Colonic mucosa (tissue), 4 donors: ENCODE measurements at regions not wholly inside any gene's neighbourhood (a gene's known extent, or its start where the extent isn't known, plus 50 kb on each side); places are given as distances from the start of the nearest gene placed in this dataset.

Source experiments
- DNase-seq: peaks from one replicate; pipeline ENCODE4 v3.0.0-alpha.2; 2020
- H3K27ac ChIP-seq: fragments of 200-600 bp; one replicate; pipeline ENCODE4 v1.8.0; 2021
- H3K27me3 ChIP-seq: fragments of 200-600 bp; one replicate; pipeline ENCODE4 v1.8.0; 2021
- H3K36me3 ChIP-seq: fragments of 200-600 bp; one replicate; pipeline ENCODE4 v1.8.0; 2021
- H3K4me1 ChIP-seq: fragments of 200-600 bp; one replicate; pipeline ENCODE4 v1.8.0; 2021; ENCODE audit warnings: mild to moderate bottlenecking
- H3K4me3 ChIP-seq: fragments of 200-600 bp; one replicate; pipeline ENCODE4 v1.8.0; 2021
- H3K9ac ChIP-seq, 2 donors: one replicate each; pipeline ENCODE4 v1.7.0; 2013; ENCODE audit warnings: control low read depth in 2 of 2, low read depth in 2 of 2, low read length in 2 of 2
- H3K9me3 ChIP-seq: fragments of 200-600 bp; one replicate; pipeline ENCODE4 v1.8.0; 2021
- CTCF ChIP-seq: fragments of 200-600 bp; IDR thresholded peaks from one replicate; pipeline ENCODE4 v1.8.0; 2022; ENCODE audit warnings: antibody characterized with exemption, mild to moderate bottlenecking
- intact Hi-C: fragments of 100-400 bp; cut with DNase I; formaldehyde crosslinking; loops from one replicate; pipeline ENCODE4 v1.14.1; 2022
- donor health status: healthy.
- donor health status: DM: no; HTN: no; CAD: no.
- donor health status: DM: no; HTN: no; CAD: no.

DNA sequence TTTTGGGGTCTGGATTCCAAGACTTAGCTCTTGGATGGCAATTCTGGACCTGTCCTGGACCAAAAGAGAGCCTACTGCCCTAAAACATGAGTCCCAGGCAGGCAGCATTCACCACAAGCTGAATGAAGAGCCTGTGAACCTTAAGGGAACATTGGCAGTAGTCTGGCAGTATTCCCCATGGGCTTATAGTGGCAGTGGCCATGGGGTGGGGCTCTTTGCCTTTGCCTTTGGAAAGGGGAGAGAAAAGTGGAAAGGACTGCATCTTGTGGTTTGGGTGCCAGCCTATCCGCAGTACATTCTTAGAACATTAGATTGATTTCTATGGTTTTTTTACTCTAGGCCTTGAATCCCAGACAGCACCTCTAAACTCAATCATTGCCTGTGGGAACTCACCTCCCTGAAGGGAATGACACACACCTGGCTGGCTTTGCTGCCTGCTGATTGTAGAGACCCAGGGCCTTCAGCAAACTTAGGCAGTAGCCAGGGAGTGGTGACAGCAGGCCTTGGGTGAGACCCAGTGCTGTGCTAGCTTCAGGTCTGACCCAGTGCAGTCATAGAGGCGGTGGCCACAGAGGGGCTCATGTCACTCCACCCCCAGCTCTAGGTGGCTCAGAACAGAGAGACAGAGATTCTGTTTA is 216.3 kb downstream of the CETN3 start:
- no peak for DNase-seq
- no peaks in the 10 kb centered on the region for H3K27me3 ChIP-seq
- intact Hi-C loops, result no loop called here
- H3K27ac ChIP-seq, result no peak overlapping the region
- H3K9me3 ChIP-seq, result no peaks in the 10 kb centered on the region
- TF ChIP-seq CTCF, result no peak
- no peaks in the 10 kb centered on the region for H3K4me1 ChIP-seq
- no peak overlapping the region for H3K4me3 ChIP-seq
- H3K36me3 ChIP-seq, result no peaks in the 10 kb centered on the region
- no peak overlapping the region for H3K9ac ChIP-seq

- no peak for TF ChIP-seq CTCF
- H3K4me3 ChIP-seq, result no peak overlapping the region
- intact Hi-C loops, result no loop called here
- DNase-seq, result peak; percentile 42
- no peaks in the 10 kb centered on the region for H3K27me3 ChIP-seq
- H3K4me1 ChIP-seq, result no peaks in the 10 kb centered on the region
- no peaks in the 10 kb centered on the region for H3K9me3 ChIP-seq
- no peaks in the 10 kb centered on the region for H3K36me3 ChIP-seq
- H3K9ac ChIP-seq, result no peak overlapping the region
- no peak overlapping the region for H3K27ac ChIP-seq
Observed at GRCh38 chr5:90191352-90192045, 218.1 kb downstream of the CETN3 start.

GRCh38 chr5:90185897-90186468 is 223.6 kb downstream of the CETN3 start:
- Histone ChIP-seq H3K27me3 (no peaks in the 10 kb centered on the region), H3K4me3 (no peak overlapping the region), H3K9ac (no peak overlapping the region), H3K27ac (no peak overlapping the region), H3K4me1 (no peaks in the 10 kb centered on the region), H3K9me3 (no peaks in the 10 kb centered on the region), H3K36me3 (no peaks in the 10 kb centered on the region)
- intact Hi-C loops, result no loop called here
- no peak for DNase-seq
- no peak for TF ChIP-seq CTCF

DNA sequence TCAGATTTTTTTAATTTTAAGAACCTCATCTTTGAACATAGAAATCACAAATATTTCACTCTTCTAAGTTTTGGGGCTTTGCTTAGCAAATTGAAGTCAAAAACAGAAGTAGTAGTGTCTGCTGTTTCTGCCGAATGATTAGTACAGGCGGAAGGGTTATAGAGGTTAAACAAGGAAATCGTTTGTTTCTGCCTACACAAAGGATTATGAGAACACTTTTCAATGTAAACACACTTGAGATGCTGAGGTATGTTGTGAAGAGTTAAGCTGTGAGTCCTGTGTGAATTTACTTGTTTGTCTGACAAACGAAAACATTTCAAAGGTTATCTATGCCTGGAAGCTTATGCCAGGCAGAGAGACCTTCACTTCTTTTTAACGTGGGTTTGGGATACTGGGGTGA is 224.8 kb downstream of the CETN3 start:
- intact Hi-C loops, result no loop called here
- no peaks in the 10 kb centered on the region for H3K4me1 ChIP-seq
- H3K27ac ChIP-seq, result no peak overlapping the region
- no peak for DNase-seq
- H3K9me3 ChIP-seq, result no peaks in the 10 kb centered on the region
- H3K27me3 ChIP-seq, result no peaks in the 10 kb centered on the region
- no peak overlapping the region for H3K9ac ChIP-seq
- H3K36me3 ChIP-seq, result no peaks in the 10 kb centered on the region
- no peak overlapping the region for H3K4me3 ChIP-seq
- TF ChIP-seq CTCF, result no peak

- TF ChIP-seq CTCF, result no peak
- intact Hi-C loops, result no loop called here
- Histone ChIP-seq H3K36me3 (no peaks in the 10 kb centered on the region), H3K27me3 (no peaks in the 10 kb centered on the region), H3K4me1 (no peaks in the 10 kb centered on the region), H3K27ac (no peak overlapping the region), H3K9me3 (no peaks in the 10 kb centered on the region), H3K4me3 (no peak overlapping the region), H3K9ac (no peak overlapping the region)
- no peak for DNase-seq
Observed at GRCh38 chr5:90182726-90183125, 226.8 kb downstream of the CETN3 start.
